Fibroblast of mammary gland (primary cell): ENCODE measurements at regions not wholly inside any gene's neighbourhood (a gene's known extent, or its start where the extent isn't known, plus 50 kb on each side); places are given as distances from the start of the nearest gene placed in this dataset.

Experiments used
- DNase-seq: peaks from one replicate; pipeline ENCODE4 v3.0.0-alpha.2; 2010; ENCODE audit warnings: low read depth
- H3K4me3 ChIP-seq: 2 replicates; pipeline ENCODE4 v1.5.1; 2011; ENCODE audit warnings: low read depth, mild to moderate bottlenecking, low read length, moderate library complexity; ENCODE audit not compliant: control insufficient read depth
- CTCF ChIP-seq: conservative IDR thresholded peaks from 2 replicates; pipeline ENCODE4 v1.5.1; 2011; ENCODE audit warnings: low read depth, low read length, inconsistent platforms; ENCODE audit not compliant: control insufficient read depth, insufficient read depth

DNA sequence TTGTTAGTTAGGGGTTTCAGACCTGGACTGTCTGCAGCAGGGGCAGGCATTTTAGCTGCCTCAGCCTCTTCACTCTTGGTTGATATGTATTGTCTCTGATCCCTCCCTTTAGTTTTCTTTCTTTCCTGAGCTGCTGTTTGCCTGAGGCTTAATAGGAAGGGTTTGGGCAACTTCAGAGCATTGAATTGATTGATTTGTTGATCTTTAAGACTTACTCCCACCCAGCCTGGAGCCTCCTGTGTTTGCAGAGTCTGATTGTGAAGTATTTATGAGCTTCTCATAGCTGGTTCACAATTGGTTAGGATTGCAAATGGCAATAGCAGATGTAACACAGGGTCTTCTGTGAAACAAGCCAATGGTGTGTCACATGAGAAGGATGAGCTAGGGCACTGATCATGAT is 671.8 kb upstream of the SEMA6A start:
- no peak for TF ChIP-seq CTCF
- no peak overlapping the region for H3K4me3 ChIP-seq
- DNase-seq = no peak

GRCh38 chr5:117245130-117245529 is 670.5 kb upstream of the SEMA6A start:
- no peak for DNase-seq
- H3K4me3 ChIP-seq = no peak overlapping the region
- no peak for TF ChIP-seq CTCF

DNA sequence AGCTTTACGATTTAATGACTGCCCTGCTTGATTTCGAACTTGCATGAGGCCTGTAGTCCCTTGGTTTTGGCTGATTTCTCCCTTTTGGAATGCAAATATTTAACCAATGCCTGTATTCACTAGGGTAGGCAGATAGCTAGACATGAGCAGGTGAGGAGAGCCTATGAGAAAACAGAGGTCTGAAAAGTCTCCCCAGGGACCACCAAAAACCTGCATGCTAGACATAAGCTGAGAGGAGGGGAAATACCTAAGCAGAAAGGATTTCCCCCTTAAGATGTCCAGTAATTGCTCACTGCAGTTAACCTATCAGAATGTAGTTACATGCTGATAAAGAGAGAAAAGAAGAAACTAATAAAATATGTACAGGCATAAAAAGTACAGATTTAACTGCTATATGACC is 667.4 kb upstream of the SEMA6A start:
- TF ChIP-seq CTCF = no peak
- DNase-seq = no peak
- H3K4me3 ChIP-seq = no peak overlapping the region

DNA sequence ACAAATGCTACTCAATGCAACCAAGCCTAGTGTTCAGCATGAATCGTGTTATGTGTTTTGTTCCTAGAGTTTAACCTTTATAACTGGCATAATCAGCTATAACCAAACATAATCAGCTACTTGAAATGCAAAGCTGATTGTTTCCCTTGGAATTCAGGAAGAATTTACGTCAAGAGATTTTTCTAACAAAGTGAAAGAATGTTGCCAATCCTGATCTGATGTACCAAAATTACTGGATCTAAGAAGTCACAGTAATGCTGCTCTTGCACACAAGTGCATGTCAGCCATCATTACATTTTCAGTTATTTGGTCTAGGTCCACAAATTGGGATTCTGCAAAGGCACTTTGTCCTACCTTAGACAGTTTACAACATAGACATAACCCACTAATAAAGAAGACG is 662.3 kb upstream of the SEMA6A start:
- no peak overlapping the region for H3K4me3 ChIP-seq
- TF ChIP-seq CTCF = no peak
- DNase-seq = no peak

- no peak for TF ChIP-seq CTCF
- no peak overlapping the region for H3K4me3 ChIP-seq
- no peak for DNase-seq
Observed at GRCh38 chr5:117235786-117236185, 661.2 kb upstream of the SEMA6A start.

- TF ChIP-seq CTCF = no peak
- H3K4me3 ChIP-seq = no peak overlapping the region
- no peak for DNase-seq
Observed at GRCh38 chr5:117230375-117230774, 655.8 kb upstream of the SEMA6A start.

DNA sequence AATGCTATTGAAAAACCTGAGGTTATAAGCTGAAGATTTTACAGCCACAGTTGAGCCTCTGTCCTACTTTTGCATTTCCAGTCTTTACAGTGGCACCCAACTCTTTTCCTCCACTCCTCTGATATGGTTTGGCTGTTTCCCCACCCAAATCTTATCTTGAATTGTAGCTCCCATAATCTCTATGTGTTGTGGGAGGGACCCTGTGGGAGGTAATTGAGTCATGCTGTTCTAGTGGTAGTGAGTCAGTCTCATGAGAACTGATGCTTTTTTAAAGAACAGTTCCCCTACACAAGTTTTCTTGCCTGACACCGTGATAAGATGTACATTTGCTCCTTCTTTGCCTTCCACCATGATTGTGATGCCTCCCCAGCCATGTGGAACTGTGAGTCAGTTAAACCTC is 646.1 kb upstream of the SEMA6A start:
- no peak overlapping the region for H3K4me3 ChIP-seq
- TF ChIP-seq CTCF = no peak
- no peak for DNase-seq
